Fibroblast of pulmonary artery (primary cell): ENCODE measurements at regions not wholly inside any gene's neighbourhood (a gene's known extent, or its start where the extent isn't known, plus 50 kb on each side); places are given as distances from the start of the nearest gene placed in this dataset.
A peak's percentile ranks its signal among the peaks of the same experiment; 100 is the strongest.
"Not testable (repeated sequence)": the region's sequence is repeated elsewhere in the genome, so short reads cannot be mapped to it uniquely, and the experiment has no call there.

Experiments
- DNase-seq: peaks from one replicate; pipeline ENCODE4 v3.0.0-alpha.2; 2010; ENCODE audit warnings: low read depth
- H3K4me3 ChIP-seq: replicated peaks from 2 replicates; pipeline ENCODE4 v1.5.1; 2011; ENCODE audit warnings: low read depth, mild to moderate bottlenecking, control low read depth, low read length, moderate library complexity
- TF ChIP-seq, protein P1 (sequence below): IDR thresholded peaks from 2 replicates; pipeline ENCODE4 v1.5.1; 2011; ENCODE audit warnings: mild to moderate bottlenecking, control low read depth, low read length, inconsistent platforms; ENCODE audit errors: missing control alignments

GRCh38 chr2:215791481-215791937 lies 221.8 kb downstream of the MREG start:
- TF ChIP-seq, protein P1, sequence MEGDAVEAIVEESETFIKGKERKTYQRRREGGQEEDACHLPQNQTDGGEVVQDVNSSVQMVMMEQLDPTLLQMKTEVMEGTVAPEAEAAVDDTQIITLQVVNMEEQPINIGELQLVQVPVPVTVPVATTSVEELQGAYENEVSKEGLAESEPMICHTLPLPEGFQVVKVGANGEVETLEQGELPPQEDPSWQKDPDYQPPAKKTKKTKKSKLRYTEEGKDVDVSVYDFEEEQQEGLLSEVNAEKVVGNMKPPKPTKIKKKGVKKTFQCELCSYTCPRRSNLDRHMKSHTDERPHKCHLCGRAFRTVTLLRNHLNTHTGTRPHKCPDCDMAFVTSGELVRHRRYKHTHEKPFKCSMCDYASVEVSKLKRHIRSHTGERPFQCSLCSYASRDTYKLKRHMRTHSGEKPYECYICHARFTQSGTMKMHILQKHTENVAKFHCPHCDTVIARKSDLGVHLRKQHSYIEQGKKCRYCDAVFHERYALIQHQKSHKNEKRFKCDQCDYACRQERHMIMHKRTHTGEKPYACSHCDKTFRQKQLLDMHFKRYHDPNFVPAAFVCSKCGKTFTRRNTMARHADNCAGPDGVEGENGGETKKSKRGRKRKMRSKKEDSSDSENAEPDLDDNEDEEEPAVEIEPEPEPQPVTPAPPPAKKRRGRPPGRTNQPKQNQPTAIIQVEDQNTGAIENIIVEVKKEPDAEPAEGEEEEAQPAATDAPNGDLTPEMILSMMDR: no peak
- DNase-seq: no peak

DNA sequence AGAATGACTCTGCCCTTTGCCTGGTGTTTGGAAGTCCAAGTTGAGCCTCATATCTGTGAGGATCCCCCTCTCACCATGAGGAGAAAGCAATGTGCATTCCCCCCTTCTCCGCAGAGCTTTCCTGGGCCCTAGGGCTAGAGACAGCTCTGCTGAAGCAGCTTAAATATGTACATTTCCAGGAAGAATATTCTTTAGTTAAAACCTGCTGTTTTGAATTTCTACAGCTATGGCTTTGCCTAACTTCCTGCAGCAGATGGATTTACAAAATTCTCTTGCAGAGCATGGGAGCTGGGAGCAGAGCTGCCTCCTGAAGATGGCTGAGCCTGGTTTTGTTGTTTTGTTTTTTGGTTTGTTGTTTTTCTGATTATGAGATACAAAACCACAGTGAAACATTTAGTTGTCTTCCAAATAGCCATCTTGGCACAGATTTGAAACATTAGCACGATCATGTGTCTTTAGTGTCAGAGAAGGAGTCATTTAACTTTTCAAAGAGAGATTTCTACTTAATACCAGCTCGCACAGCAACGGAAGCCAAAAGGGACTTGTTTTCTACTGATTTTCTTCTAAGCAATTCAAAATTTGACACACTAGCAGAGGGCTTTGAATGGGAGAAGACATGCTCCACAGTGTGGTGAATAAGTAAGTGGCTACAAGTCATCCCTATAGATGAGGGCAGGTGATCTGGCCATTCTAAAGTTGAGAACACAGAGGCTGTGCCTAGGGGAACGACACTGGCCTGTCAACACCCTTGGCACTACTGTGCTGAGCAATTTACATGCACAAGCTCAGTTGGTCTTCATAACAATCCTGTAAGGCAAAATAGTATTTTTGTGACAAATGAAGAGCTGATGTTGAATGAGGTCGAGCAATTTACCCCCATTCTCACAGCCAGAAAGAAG lies 222.6 kb downstream of the MREG start:
- DNase-seq: no peak
- TF ChIP-seq, protein P1: no peak
- H3K4me3 ChIP-seq: no peak overlapping the region

More at GRCh38 chr2:215791481-215791937, 221.8 kb downstream of the MREG start:
- H3K4me3 ChIP-seq: no peak overlapping the region

DNA sequence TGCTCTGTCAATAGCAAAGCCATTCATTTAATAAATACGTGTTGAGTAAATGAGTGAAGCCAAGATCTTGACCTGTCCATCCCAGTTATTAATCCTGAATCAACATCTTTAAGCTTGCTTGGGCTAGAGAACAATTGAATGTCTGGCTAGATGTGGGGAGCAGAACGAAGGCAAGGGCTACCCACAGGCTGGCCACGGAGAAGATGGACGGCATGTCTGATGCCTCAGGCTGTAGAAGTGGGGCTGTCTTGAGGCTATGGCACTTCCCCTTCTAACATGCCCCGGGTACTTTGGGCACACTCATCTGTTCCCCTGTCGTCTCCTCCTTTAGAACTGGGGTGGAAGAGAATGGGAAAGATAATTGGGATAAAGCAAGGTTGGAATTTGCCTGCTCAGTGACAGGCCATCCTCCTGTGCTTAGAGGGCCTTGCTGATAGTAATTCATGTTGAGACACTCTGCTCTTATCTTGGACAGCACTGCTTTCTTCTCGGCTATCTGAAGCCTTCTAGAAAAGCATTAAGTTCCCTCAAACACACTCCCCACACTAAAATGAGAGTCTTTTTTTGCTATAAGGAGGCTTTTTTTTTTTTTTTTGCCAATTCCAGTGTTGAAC lies 225.7 kb downstream of the MREG start:
- TF ChIP-seq, protein P1: no peak
- no peak for DNase-seq
- H3K4me3 ChIP-seq: no peak overlapping the region

- H3K4me3 ChIP-seq: no peak overlapping the region
- TF ChIP-seq, protein P1: no peak
Observed at GRCh38 chr2:215787025-215787424, 226.3 kb downstream of the MREG start.

DNA sequence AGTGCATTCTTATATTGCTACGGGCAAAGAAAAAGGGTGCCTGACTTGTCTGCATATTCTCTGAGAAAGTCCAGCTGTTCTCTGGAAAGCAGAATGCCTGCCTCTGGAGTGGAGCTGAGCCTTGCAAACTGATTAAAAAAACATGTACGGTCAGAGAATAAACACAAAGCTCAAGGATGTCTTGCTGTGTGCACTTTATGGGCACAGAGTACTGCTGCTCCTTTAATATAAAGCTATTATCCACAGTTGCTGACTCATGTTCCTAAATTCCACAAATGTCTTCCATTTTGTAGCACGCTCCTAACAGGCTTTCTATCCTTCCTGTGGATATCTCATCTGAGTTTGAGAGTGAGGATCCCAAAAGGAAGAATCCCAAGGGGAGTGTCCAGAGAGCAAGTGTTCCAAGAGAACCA lies 229.0 kb downstream of the MREG start:
- TF ChIP-seq, protein P1: no peak
- DNase-seq: peak; percentile 91
- H3K4me3 ChIP-seq: no peak overlapping the region

More at GRCh38 chr2:215787025-215787424, 226.3 kb downstream of the MREG start:
- no peak for DNase-seq

- not testable (repeated sequence) for H3K4me3 ChIP-seq, DNase-seq
Observed at GRCh38 chr2:215783640-215784039, 229.7 kb downstream of the MREG start.

- no peak for DNase-seq
- H3K4me3 ChIP-seq: no peak overlapping the region
- TF ChIP-seq, protein P1: no peak
Observed at GRCh38 chr2:215782965-215783364, 230.4 kb downstream of the MREG start.
